GM19035 (cell line): ENCODE measurements at regions not wholly inside any gene's neighbourhood (a gene's known extent, or its start where the extent isn't known, plus 50 kb on each side); places are given as distances from the start of the nearest gene placed in this dataset.

ENCODE experiments used
- ATAC-seq: cut with Tn5 transposase; IDR thresholded peaks from one replicate; pipeline ENCODE4 v1.9.1; 2021; ENCODE audit not compliant: unreplicated experiment

GRCh38 chr13:106143930-106144709 is 391.3 kb downstream of the EFNB2 start:
- no peak for ATAC-seq

- no peak for ATAC-seq
Observed at GRCh38 chr13:106143392-106143791, 392.1 kb downstream of the EFNB2 start.

- no peak for ATAC-seq
Observed at GRCh38 chr13:106140476-106140875, 395.0 kb downstream of the EFNB2 start.

GRCh38 chr13:106139942-106140341 is 395.5 kb downstream of the EFNB2 start:
- no peak for ATAC-seq

- ATAC-seq = no peak
Observed at GRCh38 chr13:106139377-106139776, 396.1 kb downstream of the EFNB2 start.

- ATAC-seq = no peak
Observed at GRCh38 chr13:106138620-106139019, 396.8 kb downstream of the EFNB2 start.

GRCh38 chr13:106133025-106133424 is 402.4 kb downstream of the EFNB2 start:
- ATAC-seq = no peak

- ATAC-seq = no peak
Observed at GRCh38 chr13:106132216-106132615, 403.2 kb downstream of the EFNB2 start.

- ATAC-seq = no peak
Observed at GRCh38 chr13:106129993-106130392, 405.5 kb downstream of the EFNB2 start.

GRCh38 chr13:106129273-106129672 is 406.2 kb downstream of the EFNB2 start:
- ATAC-seq = no peak

GRCh38 chr13:106122234-106122633 is 413.2 kb downstream of the EFNB2 start:
- no peak for ATAC-seq

GRCh38 chr13:106121173-106121754 is 414.2 kb downstream of the EFNB2 start:
- ATAC-seq = no peak

GRCh38 chr13:106118996-106119395 is 416.5 kb downstream of the EFNB2 start:
- ATAC-seq = no peak

- ATAC-seq = no peak
Observed at GRCh38 chr13:106118050-106118449, 417.4 kb downstream of the EFNB2 start.

GRCh38 chr13:106117640-106118039 is 417.8 kb downstream of the EFNB2 start:
- no peak for ATAC-seq

GRCh38 chr13:106117035-106117434 is 418.4 kb downstream of the EFNB2 start:
- no peak for ATAC-seq

GRCh38 chr13:106115081-106115480 is 420.4 kb downstream of the EFNB2 start:
- no peak for ATAC-seq

GRCh38 chr13:106113796-106114195 is 421.7 kb downstream of the EFNB2 start:
- no peak for ATAC-seq

- no peak for ATAC-seq
Observed at GRCh38 chr13:106112191-106112590, 423.3 kb downstream of the EFNB2 start.

- no peak for ATAC-seq
Observed at GRCh38 chr13:106110241-106110855, 425.1 kb downstream of the EFNB2 start.

- ATAC-seq = no peak
Observed at GRCh38 chr13:106109391-106109791, 426.1 kb downstream of the EFNB2 start.

- no peak for ATAC-seq
Observed at GRCh38 chr13:106108346-106108745, 427.1 kb downstream of the EFNB2 start.
